ENCODE measurements at regions not wholly inside any gene's neighbourhood (a gene's known extent, or its start where the extent isn't known, plus 50 kb on each side); places are given as distances from the start of the nearest gene placed in this dataset.

DNA sequence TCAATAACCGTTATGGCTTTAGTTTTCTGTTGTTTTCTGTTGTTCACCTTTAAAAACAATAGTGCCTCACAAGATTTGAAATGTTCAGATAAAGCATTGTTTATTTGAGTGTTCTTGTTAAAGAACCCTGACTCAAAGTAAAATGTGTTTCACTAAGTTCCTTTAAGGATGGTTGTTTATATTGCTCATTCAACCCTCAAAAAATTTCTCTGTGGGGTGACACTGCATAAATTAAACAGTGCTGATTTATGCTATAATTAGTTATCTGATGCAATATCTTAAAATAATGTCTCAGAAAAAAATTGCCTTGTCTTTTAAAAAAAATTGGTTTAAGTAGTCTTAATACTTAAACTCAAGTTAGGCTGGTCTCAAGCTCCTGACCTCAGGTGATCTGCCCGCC lies 775.1 kb downstream of the FLRT2 start:
- TF ChIP-seq, protein P1, sequence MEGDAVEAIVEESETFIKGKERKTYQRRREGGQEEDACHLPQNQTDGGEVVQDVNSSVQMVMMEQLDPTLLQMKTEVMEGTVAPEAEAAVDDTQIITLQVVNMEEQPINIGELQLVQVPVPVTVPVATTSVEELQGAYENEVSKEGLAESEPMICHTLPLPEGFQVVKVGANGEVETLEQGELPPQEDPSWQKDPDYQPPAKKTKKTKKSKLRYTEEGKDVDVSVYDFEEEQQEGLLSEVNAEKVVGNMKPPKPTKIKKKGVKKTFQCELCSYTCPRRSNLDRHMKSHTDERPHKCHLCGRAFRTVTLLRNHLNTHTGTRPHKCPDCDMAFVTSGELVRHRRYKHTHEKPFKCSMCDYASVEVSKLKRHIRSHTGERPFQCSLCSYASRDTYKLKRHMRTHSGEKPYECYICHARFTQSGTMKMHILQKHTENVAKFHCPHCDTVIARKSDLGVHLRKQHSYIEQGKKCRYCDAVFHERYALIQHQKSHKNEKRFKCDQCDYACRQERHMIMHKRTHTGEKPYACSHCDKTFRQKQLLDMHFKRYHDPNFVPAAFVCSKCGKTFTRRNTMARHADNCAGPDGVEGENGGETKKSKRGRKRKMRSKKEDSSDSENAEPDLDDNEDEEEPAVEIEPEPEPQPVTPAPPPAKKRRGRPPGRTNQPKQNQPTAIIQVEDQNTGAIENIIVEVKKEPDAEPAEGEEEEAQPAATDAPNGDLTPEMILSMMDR (IDR thresholded peaks at IDR 0.05; ENCODE audit: extremely low read depth, missing control alignments), result no peak
- DNase-seq (ENCODE audit: low spot score), result no peak

DNA sequence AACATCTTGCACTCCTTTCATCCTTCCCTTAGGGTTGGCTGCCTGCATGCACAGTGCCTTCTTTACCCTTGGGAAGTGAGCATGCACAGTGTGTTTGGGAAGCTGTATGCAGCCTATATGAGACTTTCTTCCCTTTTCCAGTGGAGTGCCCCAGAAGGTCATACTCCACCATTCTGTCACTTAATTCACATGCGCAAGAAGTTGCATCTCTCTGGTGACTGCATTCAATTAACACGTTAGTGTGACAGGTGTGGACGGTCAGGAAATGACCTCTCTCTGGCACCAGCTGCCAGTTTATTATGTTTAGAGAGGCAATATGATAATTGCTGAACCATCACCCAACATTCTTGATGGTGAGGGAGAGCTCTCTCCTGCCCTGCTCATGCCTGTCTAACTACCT lies 770.0 kb downstream of the FLRT2 start:
- no peak for DNase-seq (ENCODE audit: low spot score)
- TF ChIP-seq, protein P1 (IDR thresholded peaks at IDR 0.05; ENCODE audit: extremely low read depth, missing control alignments), result no peak

DNA sequence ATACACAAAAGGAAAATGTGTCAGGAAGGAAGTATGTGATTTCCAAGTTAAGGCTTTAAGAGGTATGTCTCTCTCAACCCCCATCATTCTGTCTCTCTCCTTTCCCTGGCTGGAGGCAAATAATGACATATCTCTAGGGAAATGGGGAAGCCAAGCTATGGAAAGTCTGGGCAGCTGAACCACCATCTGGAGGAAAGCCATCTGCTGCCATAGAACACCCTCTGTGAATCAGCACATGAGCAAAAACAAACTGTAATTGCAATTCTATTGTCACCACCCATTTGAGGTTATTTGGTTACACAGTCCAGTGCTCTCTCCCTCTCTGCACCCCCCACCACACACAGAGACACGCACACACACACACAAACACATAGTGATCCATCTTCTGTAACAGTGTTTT lies 766.2 kb downstream of the FLRT2 start:
- TF ChIP-seq, protein P1 (IDR thresholded peaks at IDR 0.05; ENCODE audit: extremely low read depth, missing control alignments), result no peak
- DNase-seq (ENCODE audit: low spot score), result no peak

DNA sequence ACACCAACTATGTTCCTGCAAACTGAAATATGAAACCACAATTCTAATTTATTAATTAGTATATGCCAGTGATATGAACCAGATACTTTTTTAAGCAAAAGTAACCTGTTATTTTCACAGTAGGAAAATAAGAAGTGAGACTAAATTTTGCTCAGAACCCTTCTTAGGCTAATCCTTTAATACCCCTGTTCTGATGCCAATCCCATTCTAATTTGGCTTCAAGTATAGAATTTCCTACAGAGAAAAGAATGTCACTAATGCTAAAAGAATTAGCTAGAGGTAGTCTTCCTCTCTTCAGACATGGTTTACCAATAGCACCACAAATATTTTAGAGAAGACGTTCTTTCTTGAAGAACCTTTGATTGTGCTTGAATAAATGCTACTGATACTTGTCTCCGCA lies 758.4 kb downstream of the FLRT2 start:
- TF ChIP-seq, protein P1 (IDR thresholded peaks at IDR 0.05; ENCODE audit: extremely low read depth, missing control alignments), result no peak
- DNase-seq (ENCODE audit: low spot score), result no peak

- TF ChIP-seq, protein P1 (IDR thresholded peaks at IDR 0.05; ENCODE audit: extremely low read depth, missing control alignments), result no peak
- no peak for DNase-seq (ENCODE audit: low spot score)
Measured at GRCh38 chr14:86279405-86279804, 749.5 kb downstream of the FLRT2 start.

DNA sequence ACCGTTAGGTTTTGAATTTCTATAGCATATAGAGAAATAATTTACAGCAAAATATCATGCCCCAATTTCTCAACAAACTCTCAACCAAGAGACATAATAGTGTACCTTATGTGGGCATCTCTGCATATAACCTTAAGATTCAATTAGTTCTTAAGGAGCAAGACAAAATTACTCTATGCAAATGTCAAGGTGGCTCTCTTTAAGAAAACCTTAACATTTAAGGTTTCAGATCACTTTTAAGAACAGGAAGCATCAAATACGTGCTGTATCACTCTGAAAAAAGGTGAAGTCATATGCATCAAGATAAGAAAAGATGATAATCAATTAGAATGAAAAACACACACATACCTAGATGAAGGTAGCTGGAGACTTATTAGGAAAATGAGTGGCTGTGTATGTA lies 728.0 kb downstream of the FLRT2 start:
- TF ChIP-seq, protein P1 (IDR thresholded peaks at IDR 0.05; ENCODE audit: extremely low read depth, missing control alignments), result no peak
- DNase-seq (ENCODE audit: low spot score), result no peak

DNA sequence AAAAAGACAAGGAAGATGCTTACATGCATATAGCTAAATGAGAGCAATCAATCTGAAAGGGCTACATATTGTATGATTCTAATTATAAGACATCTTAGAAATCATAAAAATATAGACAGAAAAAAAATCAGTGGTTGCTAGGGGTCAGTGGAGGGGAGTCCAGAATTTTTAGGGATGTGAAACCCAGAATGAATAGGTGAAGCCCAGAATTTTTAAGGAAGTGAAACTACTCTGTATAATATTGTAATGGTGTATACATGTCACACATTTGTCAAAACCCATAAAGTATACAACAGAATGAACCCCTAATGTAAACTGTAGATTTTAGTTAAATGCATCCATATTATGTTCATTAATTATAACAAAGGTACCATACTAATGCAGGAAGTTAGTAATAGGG lies 713.2 kb downstream of the FLRT2 start:
- DNase-seq (ENCODE audit: low spot score), result no peak

More for the DNA sequence above, 713.2 kb downstream of the FLRT2 start:
- TF ChIP-seq, protein P1 (IDR thresholded peaks at IDR 0.05; ENCODE audit: extremely low read depth, missing control alignments), result no peak
